ENCODE measurements at regions not wholly inside any gene's neighbourhood (a gene's known extent, or its start where the extent isn't known, plus 50 kb on each side); places are given as distances from the start of the nearest gene placed in this dataset.

- intact Hi-C loops (cut with DNase I), result no loop called here
- H3K27me3 ChIP-seq, result no peaks in the 10 kb centered on the region
- H3K9me3 ChIP-seq, result no peaks in the 10 kb centered on the region
- no peaks in the 10 kb centered on the region for H3K36me3 ChIP-seq
- DNase-seq (ENCODE audit: extremely low spot score in 2 of 2), result peak in 1 of 2 donors; percentile 37
- H3K27ac ChIP-seq, result no peak overlapping the region
- no peak overlapping the region for H3K4me3 ChIP-seq
- no peaks in the 10 kb centered on the region for H3K4me1 ChIP-seq
- no peak for TF ChIP-seq POLR2AphosphoS5 (IDR thresholded peaks at IDR 0.05; ENCODE audit: insufficient read depth in 1 of 2, low read depth in 1 of 2)
- no peak for TF ChIP-seq CTCF (IDR thresholded peaks at IDR 0.05)
- TF ChIP-seq POLR2A (IDR thresholded peaks at IDR 0.05), result no peak
Observed at GRCh38 chr22:22786301-22787115, 101.1 kb upstream of the IGLL5 start.

GRCh38 chr22:22787151-22787550 is 100.5 kb upstream of the IGLL5 start:
- H3K27me3 ChIP-seq, result no peaks in the 10 kb centered on the region
- no peaks in the 10 kb centered on the region for H3K36me3 ChIP-seq
- H3K4me3 ChIP-seq, result no peak overlapping the region
- intact Hi-C loops (cut with DNase I), result no loop called here
- peak in 1 of 2 donors; percentile 62 for DNase-seq (ENCODE audit: extremely low spot score in 2 of 2)
- TF ChIP-seq CTCF (IDR thresholded peaks at IDR 0.05) (no peak), POLR2AphosphoS5 (IDR thresholded peaks at IDR 0.05; ENCODE audit: insufficient read depth in 1 of 2, low read depth in 1 of 2) (no peak), POLR2A (IDR thresholded peaks at IDR 0.05) (no peak)
- H3K4me1 ChIP-seq, result no peaks in the 10 kb centered on the region
- no peaks in the 10 kb centered on the region for H3K9me3 ChIP-seq
- H3K27ac ChIP-seq, result no peak overlapping the region

- no peak overlapping the region for H3K27ac ChIP-seq
- intact Hi-C loops (cut with DNase I), result no loop called here
- DNase-seq (ENCODE audit: extremely low spot score in 2 of 2), result no peak
- no peak overlapping the region for H3K4me3 ChIP-seq
- H3K9me3 ChIP-seq, result no peaks in the 10 kb centered on the region
- TF ChIP-seq CTCF (IDR thresholded peaks at IDR 0.05) (peak in 2 of 3 experiments; percentile 18 to 38), POLR2AphosphoS5 (IDR thresholded peaks at IDR 0.05; ENCODE audit: insufficient read depth in 1 of 2, low read depth in 1 of 2) (no peak)
- H3K4me1 ChIP-seq, result no peaks in the 10 kb centered on the region
- H3K27me3 ChIP-seq, result no peaks in the 10 kb centered on the region
- no peaks in the 10 kb centered on the region for H3K36me3 ChIP-seq
Observed at GRCh38 chr22:22787786-22788459, 99.7 kb upstream of the IGLL5 start.

GRCh38 chr22:22788460-22789037 is 99.1 kb upstream of the IGLL5 start:
- peak in 1 of 2 donors; percentile 69 for DNase-seq (ENCODE audit: extremely low spot score in 2 of 2)

More at GRCh38 chr22:22788460-22789037, 99.1 kb upstream of the IGLL5 start:
- Histone ChIP-seq H3K4me3 (no peak overlapping the region), H3K36me3 (no peaks in the 10 kb centered on the region), H3K9me3 (no peaks in the 10 kb centered on the region), H3K27ac (no peak overlapping the region), H3K4me1 (no peaks in the 10 kb centered on the region), H3K27me3 (no peaks in the 10 kb centered on the region)
- intact Hi-C loops (cut with DNase I), result no loop called here
- no peak for TF ChIP-seq POLR2A (IDR thresholded peaks at IDR 0.05)
- no peak for TF ChIP-seq POLR2AphosphoS5 (IDR thresholded peaks at IDR 0.05; ENCODE audit: insufficient read depth in 1 of 2, low read depth in 1 of 2)
- no peak for TF ChIP-seq CTCF (IDR thresholded peaks at IDR 0.05)
